Neural cell (in vitro differentiated cells): ENCODE measurements at regions not wholly inside any gene's neighbourhood (a gene's known extent, or its start where the extent isn't known, plus 50 kb on each side); places are given as distances from the start of the nearest gene placed in this dataset.

ENCODE experiments used
- H2AFZ ChIP-seq: fragments of 200-600, 300-800 bp; sonication (generic), shearing (Covaris generic); 2 replicates; pipeline ENCODE4 v1.6.0; 2014; ENCODE audit warnings: low read depth, mild to moderate bottlenecking, antibody characterized with exemption, low read length, moderate library complexity
- H3F3A ChIP-seq: fragments of 200-600 bp; shearing (Covaris generic); 2 replicates; pipeline ENCODE4 v1.6.1; 2016; ENCODE audit warnings: mild to moderate bottlenecking, moderate library complexity, mixed read lengths, antibody characterized with exemption, low read length; ENCODE audit not compliant: insufficient read depth, poor library complexity, severe bottlenecking
- H3K27ac ChIP-seq: fragments of 200-600, 300-800 bp; sonication (generic), shearing (Covaris generic); 2 replicates; pipeline ENCODE4 v1.5.1; 2014; ENCODE audit warnings: mild to moderate bottlenecking, low read length, moderate library complexity
- H3K27me3 ChIP-seq: fragments of 300-800, 200-600 bp; sonication (generic), shearing (Covaris generic); 2 replicates; pipeline ENCODE4 v1.6.0; 2014; ENCODE audit warnings: mild to moderate bottlenecking, low read depth, low read length, moderate library complexity; ENCODE audit not compliant: insufficient read depth
- H3K36me3 ChIP-seq: fragments of 300-800, 200-600 bp; sonication (generic), shearing (Covaris generic); 2 replicates; pipeline ENCODE4 v1.5.1; 2014; ENCODE audit warnings: mild to moderate bottlenecking, antibody characterized with exemption, low read length, moderate library complexity; ENCODE audit not compliant: insufficient read depth
- H3K4me2 ChIP-seq: fragments of 300-800, 200-600 bp; sonication (generic), shearing (Covaris generic); 2 replicates; pipeline ENCODE4 v1.6.0; 2014; ENCODE audit warnings: mild to moderate bottlenecking, low read length
- H3K4me3 ChIP-seq: fragments of 300-800, 200-600 bp; sonication (generic), shearing (Covaris generic); 2 replicates; pipeline ENCODE4 v1.5.1; 2014; ENCODE audit warnings: mild to moderate bottlenecking, low read length, moderate library complexity
- H3K79me2 ChIP-seq: fragments of 200-600 bp; shearing (Covaris generic); replicated peaks from 2 replicates; pipeline ENCODE4 v1.6.0; 2014; ENCODE audit warnings: mild to moderate bottlenecking, low read length, moderate library complexity; ENCODE audit not compliant: insufficient read depth
- H3K9ac ChIP-seq: fragments of 300-800, 200-600 bp; sonication (generic), shearing (Covaris generic); 2 replicates; pipeline ENCODE4 v1.6.1; 2016; ENCODE audit warnings: mild to moderate bottlenecking, low read length, mixed read lengths
- H3K9me2 ChIP-seq: fragments of 200-600 bp; shearing (Covaris generic); 2 replicates; pipeline ENCODE4 v1.6.1; 2016; ENCODE audit warnings: mild to moderate bottlenecking, low read length, mixed read lengths; ENCODE audit not compliant: insufficient read depth
- H3K9me3 ChIP-seq: fragments of 200-600, 300-800 bp; sonication (generic), shearing (Covaris generic); 2 replicates; pipeline ENCODE4 v1.6.1; 2016; ENCODE audit warnings: mild to moderate bottlenecking, mixed run types, low read length, moderate library complexity, mixed read lengths
- H4K20me1 ChIP-seq: fragments of 200-600 bp; shearing (Covaris generic); 2 replicates; pipeline ENCODE4 v1.6.1; 2016; ENCODE audit warnings: mild to moderate bottlenecking, mixed run types; ENCODE audit not compliant: insufficient read depth
- CTCF ChIP-seq: fragments of 450-650 bp; IDR thresholded peaks from 2 replicates; pipeline ENCODE4 v1.5.1; 2014; ENCODE audit warnings: antibody characterized with exemption, mild to moderate bottlenecking, moderate library complexity; ENCODE audit not compliant: poor library complexity, severe bottlenecking
- EP300 ChIP-seq: fragments of 450-650 bp; conservative IDR thresholded peaks from 2 replicates; pipeline ENCODE4 v1.6.1; 2014; ENCODE audit warnings: antibody characterized with exemption, mild to moderate bottlenecking, moderate library complexity; ENCODE audit not compliant: poor library complexity, severe bottlenecking
- EZH2 ChIP-seq: fragments of 200-600, 300-800 bp; shearing (Covaris generic), sonication (generic); IDR thresholded peaks from 2 replicates; pipeline ENCODE4 v1.6.1; 2014; ENCODE audit warnings: antibody characterized with exemption, low read length, borderline replicate concordance, mild to moderate bottlenecking; ENCODE audit not compliant: insufficient read depth, poor library complexity, severe bottlenecking
- MXI1 ChIP-seq: fragments of 450-650 bp; conservative IDR thresholded peaks from 2 replicates; pipeline ENCODE4 v1.6.1; 2014; ENCODE audit warnings: antibody characterized with exemption, mild to moderate bottlenecking; ENCODE audit not compliant: poor library complexity, severe bottlenecking
- POLR2AphosphoS5 ChIP-seq: IDR thresholded peaks from 2 replicates; pipeline ENCODE4 v1.6.1; 2012
- RAD21 ChIP-seq: fragments of 450-650 bp; conservative IDR thresholded peaks from 2 replicates; pipeline ENCODE4 v1.6.1; 2014; ENCODE audit warnings: antibody characterized with exemption, mild to moderate bottlenecking, moderate library complexity
- SMC3 ChIP-seq: fragments of 450-650 bp; conservative IDR thresholded peaks from 2 replicates; pipeline ENCODE4 v1.6.1; 2014; ENCODE audit warnings: antibody characterized with exemption, mild to moderate bottlenecking, moderate library complexity; ENCODE audit not compliant: poor library complexity
- TAF1 ChIP-seq: IDR thresholded peaks from 2 replicates; pipeline ENCODE4 v1.6.1; 2012; ENCODE audit warnings: low read depth
- TF ChIP-seq, protein P1 (sequence below): IDR thresholded peaks from 2 replicates; pipeline ENCODE4 v1.6.1; 2012; ENCODE audit warnings: borderline replicate concordance

DNA sequence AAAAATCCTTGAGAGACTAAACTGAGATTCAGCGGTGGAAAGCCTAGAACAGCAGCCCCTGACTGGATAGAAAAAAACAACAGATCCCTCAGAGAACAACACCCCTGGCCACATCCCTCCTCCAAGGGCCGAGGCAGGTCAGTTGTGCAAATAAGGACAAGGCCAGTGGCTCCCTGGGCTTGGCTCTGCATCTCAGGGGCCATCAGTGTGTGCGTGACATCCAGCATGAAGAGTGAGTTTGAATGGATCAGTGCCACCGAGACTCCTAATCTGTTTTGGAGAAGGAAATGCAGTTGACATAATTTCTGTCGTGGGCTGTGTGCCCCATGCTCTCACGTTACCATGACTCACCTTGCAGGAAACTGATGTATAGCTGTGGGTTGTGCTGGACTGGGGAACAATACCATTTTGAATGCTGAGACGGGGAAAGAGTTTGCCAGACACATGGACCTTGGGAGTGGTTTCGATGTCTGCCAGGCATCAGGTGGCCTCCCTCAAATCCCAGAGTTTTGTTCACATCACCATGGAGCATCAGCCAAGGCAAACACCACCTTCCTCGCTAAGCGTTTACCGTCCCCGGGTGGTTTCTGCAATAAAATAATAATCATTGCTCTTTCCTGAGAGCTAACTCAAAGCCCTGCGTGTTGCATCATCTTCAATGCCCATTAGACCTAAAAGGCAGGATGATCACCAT lies 153.2 kb upstream of the FZD8 start:
- H3K9ac ChIP-seq: no peak overlapping the region
- H2AFZ ChIP-seq: no peak overlapping the region
- H3K4me3 ChIP-seq: no peak overlapping the region
- H3K27ac ChIP-seq: no peak overlapping the region
- no peaks in the 10 kb centered on the region for H3K27me3 ChIP-seq
- H4K20me1 ChIP-seq: no peaks in the 10 kb centered on the region
- no peaks in the 10 kb centered on the region for H3K9me3 ChIP-seq
- no peak for TF ChIP-seq MXI1
- no peak for TF ChIP-seq EP300
- TF ChIP-seq, protein P1, sequence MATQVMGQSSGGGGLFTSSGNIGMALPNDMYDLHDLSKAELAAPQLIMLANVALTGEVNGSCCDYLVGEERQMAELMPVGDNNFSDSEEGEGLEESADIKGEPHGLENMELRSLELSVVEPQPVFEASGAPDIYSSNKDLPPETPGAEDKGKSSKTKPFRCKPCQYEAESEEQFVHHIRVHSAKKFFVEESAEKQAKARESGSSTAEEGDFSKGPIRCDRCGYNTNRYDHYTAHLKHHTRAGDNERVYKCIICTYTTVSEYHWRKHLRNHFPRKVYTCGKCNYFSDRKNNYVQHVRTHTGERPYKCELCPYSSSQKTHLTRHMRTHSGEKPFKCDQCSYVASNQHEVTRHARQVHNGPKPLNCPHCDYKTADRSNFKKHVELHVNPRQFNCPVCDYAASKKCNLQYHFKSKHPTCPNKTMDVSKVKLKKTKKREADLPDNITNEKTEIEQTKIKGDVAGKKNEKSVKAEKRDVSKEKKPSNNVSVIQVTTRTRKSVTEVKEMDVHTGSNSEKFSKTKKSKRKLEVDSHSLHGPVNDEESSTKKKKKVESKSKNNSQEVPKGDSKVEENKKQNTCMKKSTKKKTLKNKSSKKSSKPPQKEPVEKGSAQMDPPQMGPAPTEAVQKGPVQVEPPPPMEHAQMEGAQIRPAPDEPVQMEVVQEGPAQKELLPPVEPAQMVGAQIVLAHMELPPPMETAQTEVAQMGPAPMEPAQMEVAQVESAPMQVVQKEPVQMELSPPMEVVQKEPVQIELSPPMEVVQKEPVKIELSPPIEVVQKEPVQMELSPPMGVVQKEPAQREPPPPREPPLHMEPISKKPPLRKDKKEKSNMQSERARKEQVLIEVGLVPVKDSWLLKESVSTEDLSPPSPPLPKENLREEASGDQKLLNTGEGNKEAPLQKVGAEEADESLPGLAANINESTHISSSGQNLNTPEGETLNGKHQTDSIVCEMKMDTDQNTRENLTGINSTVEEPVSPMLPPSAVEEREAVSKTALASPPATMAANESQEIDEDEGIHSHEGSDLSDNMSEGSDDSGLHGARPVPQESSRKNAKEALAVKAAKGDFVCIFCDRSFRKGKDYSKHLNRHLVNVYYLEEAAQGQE: no peak
- TF ChIP-seq TAF1: no peak
- no peak for TF ChIP-seq EZH2
- no peak for TF ChIP-seq SMC3
- H3K79me2 ChIP-seq: no peaks in the 10 kb centered on the region
- H3K9me2 ChIP-seq: no peaks in the 10 kb centered on the region
- H3K36me3 ChIP-seq: no peaks in the 10 kb centered on the region
- no peak overlapping the region for H3K4me2 ChIP-seq
- H3F3A ChIP-seq: no peaks in the 10 kb centered on the region

GRCh38 chr10:35794703-35795102 lies 152.6 kb upstream of the FZD8 start:
- H3F3A ChIP-seq: no peaks in the 10 kb centered on the region

DNA sequence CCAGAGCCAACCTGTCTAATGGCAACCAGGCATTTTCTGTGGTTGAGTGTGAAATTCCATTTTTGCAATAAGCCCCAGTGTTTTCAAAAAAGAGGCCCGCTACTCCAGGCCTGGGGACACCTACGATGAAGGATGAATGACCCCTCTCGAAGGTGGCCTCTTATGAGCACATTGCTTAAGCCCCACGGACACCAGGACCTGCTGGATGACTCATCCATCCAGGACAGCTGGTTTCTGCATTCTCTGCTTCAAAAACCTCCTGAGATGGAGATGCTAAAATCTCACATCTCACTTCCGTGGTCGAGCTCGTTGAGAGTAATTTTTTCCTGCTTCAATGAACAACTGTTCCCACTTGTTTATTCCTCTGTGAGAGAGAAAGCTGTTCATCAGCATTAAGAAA lies 150.2 kb upstream of the FZD8 start:
- Histone ChIP-seq H2AFZ (no peak overlapping the region), H3K4me2 (no peak overlapping the region), H3K9ac (no peak overlapping the region), H3F3A (no peaks in the 10 kb centered on the region), H3K27me3 (no peaks in the 10 kb centered on the region), H4K20me1 (no peaks in the 10 kb centered on the region), H3K27ac (no peak overlapping the region), H3K36me3 (no peaks in the 10 kb centered on the region), H3K79me2 (no peaks in the 10 kb centered on the region), H3K9me2 (no peaks in the 10 kb centered on the region), H3K4me3 (no peak overlapping the region), H3K9me3 (peaks cover 1% of the 10 kb centered on the region)
- TF ChIP-seq RAD21: no peak
- TF ChIP-seq POLR2AphosphoS5: no peak
- TF ChIP-seq, protein P1: no peak
- TF ChIP-seq CTCF: no peak
- TF ChIP-seq TAF1: no peak
- no peak for TF ChIP-seq MXI1

More at GRCh38 chr10:35794703-35795102, 152.6 kb upstream of the FZD8 start:
- no peak overlapping the region for H3K4me2 ChIP-seq
- no peak overlapping the region for H3K4me3 ChIP-seq
- no peak for TF ChIP-seq SMC3
- no peak overlapping the region for H3K27ac ChIP-seq
- H3K9me2 ChIP-seq: no peaks in the 10 kb centered on the region
- H3K9ac ChIP-seq: no peak overlapping the region
- no peaks in the 10 kb centered on the region for H3K36me3 ChIP-seq
- no peaks in the 10 kb centered on the region for H3K9me3 ChIP-seq
- H3K27me3 ChIP-seq: no peaks in the 10 kb centered on the region
- no peaks in the 10 kb centered on the region for H3K79me2 ChIP-seq
- H2AFZ ChIP-seq: no peak overlapping the region
- H4K20me1 ChIP-seq: no peaks in the 10 kb centered on the region
